Lung (tissue), 11 donors: ENCODE measurements at regions not wholly inside any gene's neighbourhood (a gene's known extent, or its start where the extent isn't known, plus 50 kb on each side); places are given as distances from the start of the nearest gene placed in this dataset.

Experiments used
- ATAC-seq: fragments of 200-7000 bp; cut with Tn5 transposase; one replicate; pipeline ENCODE4 v1.9.1; 2020; ENCODE audit warnings: moderate number of reproducible peaks; ENCODE audit not compliant: insufficient read depth, low FRiP score
- DNase-seq, 3 donors: peaks; one replicate each; pipeline ENCODE4 v3.0.0-alpha.2; 2013 to 2017
- H3K27ac ChIP-seq, 2 donors: one replicate each; pipeline ENCODE4 v1.5.1; 2013; ENCODE audit warnings: mild to moderate bottlenecking in 2 of 2, moderate library complexity in 2 of 2, control low read depth in 1 of 2, inconsistent platforms in 1 of 2, low read depth in 1 of 2, low read length in 1 of 2
- H3K27me3 ChIP-seq, 3 donors: one replicate each; pipeline ENCODE4 v1.5.1; 2013; ENCODE audit warnings: low read length in 2 of 3; ENCODE audit not compliant: control insufficient read depth in 3 of 3, insufficient read depth in 3 of 3
- H3K36me3 ChIP-seq, 4 donors: one replicate each; pipeline ENCODE4 v1.5.1; 2013; ENCODE audit warnings: low read length in 4 of 4, mild to moderate bottlenecking in 1 of 4, moderate library complexity in 1 of 4; ENCODE audit not compliant: control insufficient read depth in 4 of 4, insufficient read depth in 4 of 4
- H3K4me1 ChIP-seq, 5 donors: one replicate each; pipeline ENCODE4 v1.5.1; 2013; ENCODE audit warnings: low read length in 5 of 5, mild to moderate bottlenecking in 2 of 5, moderate library complexity in 1 of 5; ENCODE audit not compliant: control insufficient read depth in 5 of 5, insufficient read depth in 5 of 5
- H3K4me3 ChIP-seq: one replicate; pipeline ENCODE4 v1.5.1; 2013; ENCODE audit warnings: mild to moderate bottlenecking, control low read depth, moderate library complexity
- H3K9ac ChIP-seq, 2 donors: one replicate each; pipeline ENCODE4 v1.5.1; 2013; ENCODE audit warnings: low read length in 2 of 2, control low read depth in 1 of 2; ENCODE audit not compliant: insufficient read depth in 1 of 2
- H3K9me3 ChIP-seq, 4 donors: one replicate each; pipeline ENCODE4 v1.5.1; 2013; ENCODE audit warnings: low read length in 3 of 4, mild to moderate bottlenecking in 1 of 4, moderate library complexity in 1 of 4; ENCODE audit not compliant: control insufficient read depth in 4 of 4, insufficient read depth in 3 of 4
- WGBS, 2 donors: extraction: QIAGEN DNeasy Blood & Tissue Kit; methylation state at CpG; one replicate each; pipeline ENCODE4 v1.1.7; 2013; 5-methylcytosine and 5-hydroxymethylcytosine counted together
- TF ChIP-seq, protein P1 (sequence below): IDR thresholded peaks from 2 replicates; pipeline ENCODE4 v1.5.1; 2012; ENCODE audit warnings: mild to moderate bottlenecking; ENCODE audit errors: control extremely low read depth, extremely low read depth
- donor health status: control.
- donor health status: control.
- donor health status: Bipolar disorder and iron deficiency.
- donor health status: healthy.
- donor health status: DM: yes; HTN: yes; CAD: no.

DNA sequence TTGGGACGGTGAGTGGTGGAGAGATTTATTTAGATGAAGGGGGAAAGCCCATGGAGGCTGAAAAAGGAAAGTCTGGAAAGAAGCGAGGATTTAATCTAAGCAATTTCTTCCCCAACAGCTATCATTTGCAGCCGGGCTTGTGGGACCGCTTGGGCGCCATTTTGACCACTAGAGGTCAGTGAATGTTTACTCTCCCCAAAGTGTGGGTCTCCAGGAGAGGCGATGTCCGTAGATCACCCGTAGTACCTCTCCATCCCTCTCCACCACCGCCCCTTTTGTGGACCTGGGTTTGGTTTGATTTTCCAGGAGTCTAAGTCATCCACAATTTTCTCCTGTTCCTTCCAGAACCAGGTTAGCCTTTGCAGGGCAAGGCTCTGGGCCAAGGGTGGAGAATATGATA, 91.2 kb upstream of the PARP11 start:
- H3K36me3 ChIP-seq, result no peaks in the 10 kb centered on the region
- ATAC-seq (no peak), DNase-seq (peak; percentile 23 to 42 (median 30))
- H3K9me3 ChIP-seq, result peaks cover 0 to 2% (median 0%) of the 10 kb centered on the region in 4 donors
- H3K4me1 ChIP-seq, result peaks cover 0 to 16% (median 1%) of the 10 kb centered on the region in 5 donors
- H3K4me3 ChIP-seq, result no peak overlapping the region
- WGBS, 2 donors, result 58 to 62% methylated on average over 9 of the region's 9 CpGs
- TF ChIP-seq, protein P1, sequence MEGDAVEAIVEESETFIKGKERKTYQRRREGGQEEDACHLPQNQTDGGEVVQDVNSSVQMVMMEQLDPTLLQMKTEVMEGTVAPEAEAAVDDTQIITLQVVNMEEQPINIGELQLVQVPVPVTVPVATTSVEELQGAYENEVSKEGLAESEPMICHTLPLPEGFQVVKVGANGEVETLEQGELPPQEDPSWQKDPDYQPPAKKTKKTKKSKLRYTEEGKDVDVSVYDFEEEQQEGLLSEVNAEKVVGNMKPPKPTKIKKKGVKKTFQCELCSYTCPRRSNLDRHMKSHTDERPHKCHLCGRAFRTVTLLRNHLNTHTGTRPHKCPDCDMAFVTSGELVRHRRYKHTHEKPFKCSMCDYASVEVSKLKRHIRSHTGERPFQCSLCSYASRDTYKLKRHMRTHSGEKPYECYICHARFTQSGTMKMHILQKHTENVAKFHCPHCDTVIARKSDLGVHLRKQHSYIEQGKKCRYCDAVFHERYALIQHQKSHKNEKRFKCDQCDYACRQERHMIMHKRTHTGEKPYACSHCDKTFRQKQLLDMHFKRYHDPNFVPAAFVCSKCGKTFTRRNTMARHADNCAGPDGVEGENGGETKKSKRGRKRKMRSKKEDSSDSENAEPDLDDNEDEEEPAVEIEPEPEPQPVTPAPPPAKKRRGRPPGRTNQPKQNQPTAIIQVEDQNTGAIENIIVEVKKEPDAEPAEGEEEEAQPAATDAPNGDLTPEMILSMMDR, result no peak
- H3K9ac ChIP-seq, result no peak overlapping the region
- H3K27me3 ChIP-seq, result no peaks in the 10 kb centered on the region
- no peak overlapping the region for H3K27ac ChIP-seq

- ATAC-seq (no peak), DNase-seq (peak in 2 of 3 donors; percentile 32 to 46)
Observed at GRCh38 chr12:3962631-3963483, 89.7 kb upstream of the PARP11 start.

GRCh38 chr12:3961591-3961990, 88.4 kb upstream of the PARP11 start:
- no peak overlapping the region for H3K4me3 ChIP-seq
- DNase-seq, result peak in 2 of 3 donors; percentile 34
- 59 to 72% methylated on average over 9 of the region's 9 CpGs for WGBS, 2 donors

More at GRCh38 chr12:3962631-3963483, 89.7 kb upstream of the PARP11 start:
- TF ChIP-seq, protein P1, result no peak
- Histone ChIP-seq H3K27ac (no peak overlapping the region), H3K9ac (no peak overlapping the region), H3K4me1 (peaks cover 0 to 16% (median 1%) of the 10 kb centered on the region in 5 donors), H3K9me3 (peaks cover 0 to 2% (median 0%) of the 10 kb centered on the region in 4 donors), H3K27me3 (no peaks in the 10 kb centered on the region), H3K4me3 (no peak overlapping the region), H3K36me3 (no peaks in the 10 kb centered on the region)
- 48 to 66% methylated on average over 8 of the region's 8 CpGs for WGBS, 2 donors

More at GRCh38 chr12:3961591-3961990, 88.4 kb upstream of the PARP11 start:
- no peak overlapping the region for H3K27ac ChIP-seq
- no peaks in the 10 kb centered on the region for H3K36me3 ChIP-seq
- no peak overlapping the region for H3K9ac ChIP-seq
- no peak for ATAC-seq
- peaks cover 0 to 2% (median 0%) of the 10 kb centered on the region in 4 donors for H3K9me3 ChIP-seq
- TF ChIP-seq, protein P1, result no peak
- no peaks in the 10 kb centered on the region for H3K27me3 ChIP-seq
- H3K4me1 ChIP-seq, result peaks cover 0 to 16% (median 1%) of the 10 kb centered on the region in 5 donors
